Body of pancreas (tissue), 4 donors: ENCODE measurements at regions not wholly inside any gene's neighbourhood (a gene's known extent, or its start where the extent isn't known, plus 50 kb on each side); places are given as distances from the start of the nearest gene placed in this dataset.

Experiments used
- ATAC-seq: fragments of 150-250 bp; one replicate; pipeline ENCODE4 v1.9.1; 2016
- DNase-seq, 4 donors: peaks; one replicate each; pipeline ENCODE4 v3.0.0-alpha.2; 2019
- H3K27ac ChIP-seq, 4 donors: fragments of 200-600 bp; sonication (generic); 1 replicate in 3 of 4; 2 replicates in 1 of 4; pipeline versions ENCODE4 v1.5.1 to v1.6.1; 2016 to 2019; ENCODE audit warnings: mild to moderate bottlenecking in 1 of 4, mixed read lengths in 1 of 4, moderate library complexity in 1 of 4
- H3K27me3 ChIP-seq, 2 donors: fragments of 200-600 bp; sonication (generic); one replicate each; pipeline ENCODE4 v1.6.0; 2016; ENCODE audit warnings: mild to moderate bottlenecking in 1 of 2
- H3K36me3 ChIP-seq, 2 donors: fragments of 200-600 bp; sonication (generic); replicated peaks in 1 of 2; 2 replicates each; pipeline ENCODE4 v1.5.1; 2016; ENCODE audit warnings: low read depth in 2 of 2; ENCODE audit not compliant: insufficient read depth in 1 of 2
- H3K4me1 ChIP-seq: fragments of 200-600 bp; sonication (generic); one replicate; pipeline ENCODE4 v1.6.0; 2016
- H3K4me3 ChIP-seq, 2 donors: fragments of 200-600 bp; sonication (generic); 1 replicate in 1 of 2; 2 replicates in 1 of 2; pipeline ENCODE4 v1.5.1; 2016 to 2019
- H3K9me3 ChIP-seq, 3 donors: fragments of 200-600 bp; sonication (generic); 1 replicate in 2 of 3; 2 replicates in 1 of 3; pipeline ENCODE4 v1.5.1; 2016
- CTCF ChIP-seq, 7 experiments: fragments of 450-650 bp in 4 of 7; fragments of 200-600 bp in 3 of 7; sonication (generic) in 3 of 7; IDR thresholded peaks; one replicate each; pipeline ENCODE4 v1.5.1; 2016 to 2019; ENCODE audit warnings: antibody characterized with exemption in 7 of 7
- POLR2A ChIP-seq, 3 donors: fragments of 450-650 bp; IDR thresholded peaks; one replicate each; pipeline ENCODE4 v1.6.1; 2016; ENCODE audit warnings: antibody characterized with exemption in 3 of 3, mild to moderate bottlenecking in 2 of 3
- WGBS, 2 donors: methylation state at CpG; one replicate each; pipeline ENCODE4 v1.1.5; 2017; 5-methylcytosine and 5-hydroxymethylcytosine counted together
- intact Hi-C: fragments of 100-400 bp; cut with DNase I; formaldehyde crosslinking; loops from one replicate; pipeline ENCODE4 v1.15.1; 2023

- TF ChIP-seq POLR2A (IDR thresholded peaks at IDR 0.05) (no peak), CTCF (IDR thresholded peaks at IDR 0.05) (no peak)
- Histone ChIP-seq H3K27ac (no peak overlapping the region), H3K36me3 (no peaks in the 10 kb centered on the region), H3K27me3 (no peaks in the 10 kb centered on the region), H3K4me3 (no peak overlapping the region), H3K9me3 (no peaks in the 10 kb centered on the region), H3K4me1 (peaks cover 5% of the 10 kb centered on the region)
- 66 to 71% methylated on average over 5 of the region's 5 CpGs for WGBS, 2 donors
- intact Hi-C loops = no loop called here
- no peak for DNase-seq
- no peak for ATAC-seq
Measured at GRCh38 chr5:67262206-67262605, 65.6 kb upstream of the CD180 start.

GRCh38 chr5:67259548-67260215 is 63.1 kb upstream of the CD180 start:
- Histone ChIP-seq H3K27ac (no peak overlapping the region), H3K27me3 (no peaks in the 10 kb centered on the region), H3K9me3 (no peaks in the 10 kb centered on the region), H3K4me1 (no peaks in the 10 kb centered on the region), H3K4me3 (no peak overlapping the region), H3K36me3 (no peaks in the 10 kb centered on the region)
- WGBS, 2 donors = 83 to 91% methylated on average over 5 of the region's 5 CpGs
- TF ChIP-seq POLR2A (IDR thresholded peaks at IDR 0.05) = no peak
- no peak for TF ChIP-seq CTCF (IDR thresholded peaks at IDR 0.05)
- ATAC-seq (no peak), DNase-seq (no peak)
- intact Hi-C loops = no loop called here

- TF ChIP-seq POLR2A (IDR thresholded peaks at IDR 0.05) = no peak
- no peak for TF ChIP-seq CTCF (IDR thresholded peaks at IDR 0.05)
Measured at GRCh38 chr5:67257500-67257899, 60.9 kb upstream of the CD180 start.

GRCh38 chr5:67257077-67257476 is 60.5 kb upstream of the CD180 start:
- intact Hi-C loops = no loop called here
- H3K27ac ChIP-seq = no peak overlapping the region

More at GRCh38 chr5:67257500-67257899, 60.9 kb upstream of the CD180 start:
- no peak for ATAC-seq
- H3K4me3 ChIP-seq = no peak overlapping the region
- H3K27ac ChIP-seq = no peak overlapping the region
- H3K4me1 ChIP-seq = no peaks in the 10 kb centered on the region
- no peaks in the 10 kb centered on the region for H3K27me3 ChIP-seq
- intact Hi-C loops = no loop called here
- 87 to 88% methylated on average over 2 of the region's 2 CpGs for WGBS, 2 donors
- H3K36me3 ChIP-seq = no peaks in the 10 kb centered on the region
- H3K9me3 ChIP-seq = no peaks in the 10 kb centered on the region
- no peak for DNase-seq

More at GRCh38 chr5:67257077-67257476, 60.5 kb upstream of the CD180 start:
- Histone ChIP-seq H3K27me3 (no peaks in the 10 kb centered on the region), H3K4me3 (no peak overlapping the region), H3K36me3 (no peaks in the 10 kb centered on the region), H3K4me1 (no peaks in the 10 kb centered on the region), H3K9me3 (no peaks in the 10 kb centered on the region)
- 68 to 85% methylated on average over 1 of the region's 1 CpG for WGBS, 2 donors
- TF ChIP-seq POLR2A (IDR thresholded peaks at IDR 0.05) (no peak), CTCF (IDR thresholded peaks at IDR 0.05) (no peak)
- DNase-seq (no peak), ATAC-seq (no peak)
